HG03159 (cell line): ENCODE measurements at regions not wholly inside any gene's neighbourhood (a gene's known extent, or its start where the extent isn't known, plus 50 kb on each side); places are given as distances from the start of the nearest gene placed in this dataset.
A peak's percentile ranks its signal among the peaks of the same experiment; 100 is the strongest.
"Not testable (repeated sequence)": the region's sequence is repeated elsewhere in the genome, so short reads cannot be mapped to it uniquely, and the experiment has no call there.

ENCODE experiments used
- ATAC-seq: cut with Tn5 transposase; IDR thresholded peaks from one replicate; pipeline ENCODE4 v1.9.1; 2021; ENCODE audit warnings: mild to moderate bottlenecking, moderate library complexity; ENCODE audit not compliant: unreplicated experiment

DNA sequence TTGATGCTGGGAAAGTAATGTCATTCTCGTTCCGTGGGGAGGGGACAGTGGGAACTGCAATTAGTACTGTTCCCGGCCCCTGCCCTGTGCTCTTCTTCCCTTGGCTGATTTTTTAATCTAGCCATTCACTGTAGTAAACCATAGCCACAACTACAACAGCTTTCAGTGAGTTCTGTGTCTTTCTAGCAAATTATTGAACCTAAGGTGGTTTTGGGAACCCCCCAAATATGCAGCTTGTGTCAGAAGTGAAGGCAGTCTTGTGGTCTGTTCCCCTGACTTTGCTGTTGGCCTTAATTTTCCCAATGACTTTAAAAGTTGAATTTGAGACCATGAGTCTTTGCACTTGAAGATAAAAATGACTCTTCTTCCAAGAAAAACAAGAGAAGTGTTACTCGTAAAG, 114.3 kb upstream of the ETV6 start:
- ATAC-seq = no peak

DNA sequence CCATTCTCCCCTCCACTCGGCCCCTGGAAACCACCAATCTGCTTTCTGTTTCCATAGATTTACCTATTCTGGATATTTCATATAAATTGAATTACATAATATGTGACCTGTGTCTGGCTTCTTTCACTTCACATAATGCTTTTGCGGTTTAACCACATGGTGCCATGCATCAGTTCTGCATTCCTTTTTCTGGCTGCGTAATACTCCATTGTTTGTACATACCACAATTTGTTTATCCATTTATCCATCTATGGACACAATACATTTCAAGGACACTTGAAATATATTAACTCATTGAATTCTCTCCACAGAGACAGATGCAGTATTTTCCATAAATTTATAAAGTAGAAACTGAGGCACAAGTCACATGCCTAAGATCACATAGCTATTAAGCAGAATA, 110.3 kb upstream of the ETV6 start:
- ATAC-seq = no peak

DNA sequence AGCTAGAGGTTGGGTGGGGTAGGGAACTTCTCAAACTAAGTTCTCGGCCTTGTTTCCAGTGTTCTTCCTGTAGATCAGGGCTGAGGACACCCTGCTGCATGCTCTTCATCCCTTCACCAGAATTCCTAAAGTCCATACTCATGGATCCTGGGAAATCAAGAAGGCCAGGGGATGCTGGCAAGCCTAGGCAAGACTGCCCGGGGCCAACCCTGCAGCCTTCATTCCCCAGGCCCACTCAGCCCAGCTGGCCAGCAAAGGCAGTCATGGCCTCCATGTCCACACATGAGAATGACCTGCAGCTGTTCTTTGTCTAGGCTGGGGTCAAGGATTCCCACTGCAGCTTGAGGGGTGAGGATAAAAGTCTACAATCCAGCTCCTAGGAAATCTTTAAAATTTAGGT, 109.3 kb upstream of the ETV6 start:
- no peak for ATAC-seq

DNA sequence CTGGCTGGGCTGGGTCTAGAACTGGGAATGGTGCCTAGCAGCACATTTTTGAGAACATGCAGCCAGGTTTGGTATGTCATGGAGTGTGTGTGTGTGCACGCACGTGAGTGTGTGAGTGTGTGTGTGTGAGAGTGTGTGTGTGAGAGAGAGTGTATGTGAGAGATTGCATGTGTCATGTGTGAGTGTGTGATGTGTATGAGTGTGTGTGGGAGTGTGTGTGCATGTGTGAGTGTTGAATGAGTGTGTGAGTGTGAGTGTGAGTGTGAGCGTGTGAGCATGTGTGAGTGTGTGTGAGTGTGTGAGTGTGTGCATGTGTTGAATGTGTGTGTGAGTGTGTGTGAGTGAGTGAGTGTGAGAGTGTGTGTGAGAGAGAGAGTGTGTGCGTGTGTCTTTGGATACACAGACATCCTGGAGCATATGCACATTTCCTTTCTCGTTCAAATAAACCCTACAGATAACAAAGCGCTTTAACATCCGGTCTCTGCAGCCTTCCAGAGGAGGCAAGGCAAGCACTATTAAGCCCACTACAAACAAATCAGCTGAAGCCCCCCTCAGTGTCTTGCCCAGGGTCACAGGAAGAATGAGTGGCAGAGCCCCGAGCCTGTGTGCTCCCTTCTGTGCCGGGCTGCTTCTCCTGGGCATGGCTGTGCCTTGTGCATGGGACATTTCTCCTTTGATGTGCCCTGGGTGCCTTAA, 108.7 kb upstream of the ETV6 start:
- ATAC-seq = no peak

DNA sequence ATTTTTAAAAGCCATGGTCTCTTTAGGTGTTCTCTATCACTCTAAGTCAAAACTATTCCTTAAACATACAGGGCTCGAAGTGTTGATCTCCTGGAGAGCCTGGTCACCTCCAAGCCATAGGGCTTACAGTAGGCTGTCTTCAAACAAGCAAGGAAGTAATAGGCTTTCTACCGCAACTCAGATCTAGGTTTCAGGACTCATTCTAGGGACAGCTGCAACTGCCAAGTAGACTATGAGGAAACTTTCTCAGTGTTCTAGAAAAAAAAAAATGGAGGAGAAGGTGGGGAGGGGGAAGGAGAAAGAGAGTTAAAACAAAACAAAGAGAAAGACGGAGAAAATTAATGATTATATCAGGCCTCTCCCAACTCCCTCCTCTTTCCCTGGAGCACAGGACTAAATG, 106.9 kb upstream of the ETV6 start:
- ATAC-seq = no peak

DNA sequence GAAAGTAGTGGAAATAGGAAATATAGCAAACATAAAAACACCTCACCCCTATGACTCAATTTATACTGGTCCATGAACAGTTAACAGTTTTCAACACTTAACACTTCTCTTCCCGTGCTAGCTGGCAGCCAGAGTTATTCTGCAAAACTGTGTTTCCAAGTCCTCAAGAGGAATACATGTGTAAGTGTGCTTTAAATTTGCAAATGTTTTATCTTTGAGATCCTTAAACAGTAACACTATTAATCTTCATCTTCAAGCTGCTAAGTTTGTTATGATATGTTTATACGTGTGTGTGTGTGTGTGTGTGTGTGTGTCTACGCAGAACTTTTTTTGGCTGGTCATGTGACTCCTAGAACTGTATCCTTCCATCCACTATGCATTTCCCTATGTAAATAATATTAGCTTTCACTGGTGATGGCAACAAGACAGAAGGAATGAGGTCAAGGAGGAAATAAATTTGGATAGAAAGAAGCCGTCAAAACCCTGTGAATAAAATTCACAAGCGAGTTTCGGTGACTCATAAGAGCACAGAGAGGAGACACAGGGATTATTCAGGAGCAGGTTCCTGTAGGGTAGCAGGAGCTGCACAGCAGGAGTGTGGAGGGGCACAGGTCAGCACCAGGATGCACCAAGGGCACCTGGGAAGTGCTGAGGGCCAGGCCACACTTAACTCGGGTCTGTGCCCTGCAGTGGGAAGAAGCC, 105.9 kb upstream of the ETV6 start:
- ATAC-seq = no peak

DNA sequence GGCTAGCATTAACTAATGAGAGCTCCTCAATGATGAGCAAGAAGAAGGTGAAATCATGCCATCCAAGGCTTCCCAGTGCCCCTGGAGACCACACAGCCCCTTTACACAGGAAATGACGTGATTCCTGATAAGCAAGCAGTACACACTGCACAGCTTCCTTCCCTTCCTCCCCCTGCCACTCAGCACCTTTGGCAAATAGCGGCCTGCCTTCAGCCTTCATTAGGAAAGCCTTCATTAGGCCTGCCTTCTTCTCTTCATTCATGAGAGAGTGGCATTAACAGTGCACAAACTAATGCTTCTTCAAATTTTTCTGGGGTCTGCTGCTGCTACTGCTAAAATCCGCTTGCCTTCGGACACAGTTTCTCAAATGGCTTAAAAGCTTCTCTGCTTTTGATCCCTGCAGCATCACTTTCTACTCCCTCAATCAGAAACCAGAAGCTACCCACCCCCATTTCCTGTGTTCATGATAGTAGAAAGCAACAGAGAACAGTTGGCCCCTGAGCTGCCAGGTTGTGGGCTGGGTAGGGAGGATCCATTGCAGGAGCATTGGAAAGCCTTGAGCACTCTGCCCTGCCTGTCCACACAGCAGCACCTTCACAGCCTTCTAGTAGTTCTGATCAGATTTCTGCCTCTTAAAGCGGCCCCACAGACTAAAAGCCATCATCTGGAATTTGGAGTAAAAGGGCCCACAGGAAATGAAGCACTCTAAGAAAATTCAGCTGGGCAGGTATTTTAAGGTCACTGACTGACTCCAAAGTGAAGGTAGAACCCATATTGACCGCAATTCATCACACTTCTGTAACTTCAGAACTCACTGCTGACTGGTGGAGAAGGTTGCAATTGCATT, 103.8 kb upstream of the ETV6 start:
- ATAC-seq = peak; percentile 87

DNA sequence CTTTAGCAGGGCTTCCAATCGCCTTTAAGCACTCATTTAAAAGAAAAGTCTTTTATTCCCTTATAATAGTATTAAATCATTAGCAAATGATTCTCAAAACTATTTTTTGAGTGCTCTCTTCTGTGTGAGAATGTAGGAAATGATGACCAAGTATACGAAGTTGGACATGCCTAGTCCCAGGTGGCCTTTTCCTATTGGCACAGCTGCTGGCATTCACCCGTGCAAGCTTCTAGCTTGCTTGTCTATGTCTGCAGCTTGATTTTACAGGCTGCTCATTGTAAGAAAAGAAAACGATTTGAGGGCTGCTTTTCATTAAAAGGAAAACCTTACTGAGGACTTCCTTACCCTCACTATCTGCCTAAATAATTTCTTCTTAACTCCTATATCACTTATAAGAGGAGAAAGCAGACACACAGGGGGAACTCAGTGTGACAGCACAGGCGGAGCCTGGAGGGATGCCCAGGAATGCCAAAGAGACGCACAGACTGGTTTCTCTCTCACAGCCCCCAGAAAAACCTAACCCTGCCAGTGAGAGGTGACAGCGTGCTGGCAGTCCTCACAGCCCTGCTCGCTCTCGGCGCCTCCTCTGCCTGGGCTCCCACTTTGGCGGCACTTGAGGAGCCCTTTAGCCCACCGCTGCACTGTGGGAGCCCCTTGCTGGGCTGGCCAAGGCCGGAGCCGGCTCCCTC, 102.7 kb upstream of the ETV6 start:
- ATAC-seq = not testable (repeated sequence)

DNA sequence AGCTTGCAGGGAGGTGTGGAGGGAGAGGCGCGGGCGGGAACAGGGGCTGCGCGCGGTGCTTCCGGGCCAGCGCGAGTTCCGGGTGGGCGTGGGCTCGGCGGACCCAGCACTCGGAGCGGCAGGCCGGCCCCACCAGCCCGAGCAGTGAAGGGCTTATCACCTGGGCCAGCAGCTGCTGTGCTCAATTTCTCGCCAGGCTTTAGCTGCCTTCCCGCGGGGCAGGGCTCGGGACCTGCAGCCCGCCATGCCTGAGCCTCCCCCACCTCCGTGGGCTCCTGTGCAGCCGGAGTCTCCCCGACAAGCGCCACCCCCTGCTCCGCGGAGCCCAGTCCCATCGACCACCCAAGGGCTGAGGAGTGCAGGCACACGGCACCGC, 102.2 kb upstream of the ETV6 start:
- not testable (repeated sequence) for ATAC-seq

DNA sequence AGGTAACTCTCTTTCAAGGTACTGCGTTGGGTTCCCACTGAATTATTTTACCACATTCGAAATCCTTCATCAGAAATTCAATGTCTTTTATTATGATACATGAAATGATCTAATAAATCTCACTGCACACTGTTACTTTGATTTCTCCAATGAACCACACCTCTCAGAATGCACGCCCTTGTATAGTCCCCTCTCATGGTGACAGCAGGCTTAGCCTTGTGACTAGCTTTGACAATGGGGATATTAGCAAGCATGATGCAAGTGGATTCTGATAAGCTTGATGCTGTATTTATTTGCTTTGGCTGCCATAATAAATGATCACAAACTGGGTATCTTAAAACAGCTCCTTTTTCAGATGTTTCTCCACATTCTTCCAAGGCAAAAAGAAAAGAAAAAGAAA, 100.4 kb upstream of the ETV6 start:
- ATAC-seq = no peak

DNA sequence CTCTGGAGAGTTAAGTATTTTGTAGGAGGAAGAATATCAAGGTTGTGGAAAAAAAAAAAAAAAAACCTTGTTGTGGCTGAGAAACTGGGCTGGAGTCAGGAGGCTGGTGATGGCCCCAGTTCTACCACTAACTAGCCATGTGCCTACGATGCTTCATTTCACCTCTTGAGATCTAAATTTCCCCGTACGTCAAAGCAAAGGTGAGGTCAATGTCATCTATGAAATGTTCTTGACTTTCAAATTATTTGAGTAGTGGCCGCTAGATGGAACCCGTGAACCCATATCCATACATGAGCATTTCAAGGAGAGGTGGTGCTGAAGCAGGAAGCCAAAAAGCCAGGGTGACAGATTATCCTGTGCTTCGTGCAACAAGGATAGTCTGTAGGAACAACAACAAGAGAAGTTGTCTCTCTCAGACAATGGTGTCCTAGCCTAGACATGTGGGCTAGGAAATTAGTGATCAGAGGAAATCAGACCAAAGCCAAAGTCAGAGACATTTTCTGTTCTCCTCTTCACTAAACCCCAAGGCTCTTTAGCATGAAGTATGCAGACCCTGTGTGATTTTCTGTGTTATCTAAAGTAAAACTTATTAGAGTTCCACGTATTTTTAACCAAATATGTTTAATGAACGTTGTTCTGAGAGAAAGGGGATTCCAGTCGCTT, 95.5 kb upstream of the ETV6 start:
- ATAC-seq = peak; percentile 87

DNA sequence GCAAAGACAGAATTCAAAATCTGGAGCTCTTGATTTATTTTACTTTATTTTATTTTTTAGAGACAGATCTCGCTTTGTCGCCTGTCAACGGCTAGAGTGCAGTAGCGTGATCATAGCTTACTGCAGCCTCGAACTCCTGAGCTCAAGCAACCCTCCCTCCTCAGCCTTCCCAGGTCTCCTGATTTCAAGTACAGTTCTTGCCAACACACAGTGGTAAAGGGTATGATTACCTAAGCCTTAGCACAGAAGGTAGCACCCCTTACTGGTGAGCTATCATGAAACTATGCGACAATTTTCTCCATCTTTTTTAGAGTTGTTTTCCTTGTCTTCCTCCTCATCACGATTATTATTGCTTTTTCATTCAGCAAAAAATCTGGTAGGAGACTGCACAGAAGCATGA, 94.3 kb upstream of the ETV6 start:
- no peak for ATAC-seq

DNA sequence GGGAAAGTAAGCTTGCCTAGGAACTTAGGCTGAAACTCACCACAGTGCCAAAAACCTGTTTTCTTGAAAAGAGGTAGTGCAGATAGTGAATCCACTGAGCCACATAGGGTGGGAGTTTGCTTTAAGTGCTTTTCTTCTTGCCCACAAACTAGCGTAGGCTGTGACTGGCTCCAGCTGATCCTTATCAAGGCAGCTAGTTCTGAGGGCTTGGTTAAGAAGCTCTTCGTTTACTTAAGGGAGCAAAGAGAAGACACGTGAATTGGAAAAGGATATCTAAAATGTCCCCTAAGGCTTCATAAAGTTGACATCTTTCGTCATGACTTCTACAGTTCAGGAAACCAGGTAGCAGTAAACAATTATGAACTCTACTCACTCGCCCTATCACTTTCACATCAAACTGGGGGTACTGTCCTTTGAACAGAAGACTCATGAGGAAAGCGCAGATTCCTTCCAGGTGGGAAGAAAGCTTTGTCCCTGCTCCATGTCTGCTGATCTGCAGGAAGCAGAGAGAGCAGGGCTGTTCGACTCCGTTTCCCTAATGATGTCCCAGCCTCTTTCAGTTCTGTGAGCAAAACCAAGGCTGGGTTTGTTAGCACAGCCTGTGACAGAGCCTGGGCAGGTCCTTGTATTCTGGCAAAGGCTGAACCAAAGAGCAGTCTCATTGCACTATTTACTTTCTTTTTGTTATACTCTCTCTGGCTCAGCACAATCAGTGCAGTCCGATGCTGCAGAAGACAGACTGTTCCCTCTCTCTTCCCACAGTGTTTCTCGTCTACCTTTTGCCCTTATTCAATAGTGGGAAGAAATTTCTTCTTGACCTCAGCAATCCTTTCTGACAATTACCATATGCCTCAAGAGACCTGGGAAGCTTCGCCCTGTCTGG, 93.5 kb upstream of the ETV6 start:
- no peak for ATAC-seq

DNA sequence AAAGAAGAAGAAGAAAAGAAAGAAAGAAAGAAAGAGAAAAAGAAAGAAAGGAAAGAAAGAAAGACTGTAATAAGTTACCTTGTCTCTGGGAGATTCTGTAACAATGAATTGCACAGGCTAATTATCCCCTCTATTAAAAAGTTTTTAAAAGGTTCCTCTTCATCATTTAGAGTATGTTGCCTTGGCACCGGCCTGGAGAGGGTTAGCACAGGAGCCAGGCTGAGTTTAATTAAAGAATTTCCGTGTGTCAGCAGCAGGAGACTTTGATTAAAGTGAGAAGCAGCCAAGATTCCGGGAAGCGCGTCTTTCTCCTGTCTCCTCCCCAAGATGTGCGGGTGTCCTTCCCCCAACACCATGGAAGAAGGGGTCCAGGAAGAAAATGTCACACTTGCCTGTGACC, 92.8 kb upstream of the ETV6 start:
- ATAC-seq = no peak

DNA sequence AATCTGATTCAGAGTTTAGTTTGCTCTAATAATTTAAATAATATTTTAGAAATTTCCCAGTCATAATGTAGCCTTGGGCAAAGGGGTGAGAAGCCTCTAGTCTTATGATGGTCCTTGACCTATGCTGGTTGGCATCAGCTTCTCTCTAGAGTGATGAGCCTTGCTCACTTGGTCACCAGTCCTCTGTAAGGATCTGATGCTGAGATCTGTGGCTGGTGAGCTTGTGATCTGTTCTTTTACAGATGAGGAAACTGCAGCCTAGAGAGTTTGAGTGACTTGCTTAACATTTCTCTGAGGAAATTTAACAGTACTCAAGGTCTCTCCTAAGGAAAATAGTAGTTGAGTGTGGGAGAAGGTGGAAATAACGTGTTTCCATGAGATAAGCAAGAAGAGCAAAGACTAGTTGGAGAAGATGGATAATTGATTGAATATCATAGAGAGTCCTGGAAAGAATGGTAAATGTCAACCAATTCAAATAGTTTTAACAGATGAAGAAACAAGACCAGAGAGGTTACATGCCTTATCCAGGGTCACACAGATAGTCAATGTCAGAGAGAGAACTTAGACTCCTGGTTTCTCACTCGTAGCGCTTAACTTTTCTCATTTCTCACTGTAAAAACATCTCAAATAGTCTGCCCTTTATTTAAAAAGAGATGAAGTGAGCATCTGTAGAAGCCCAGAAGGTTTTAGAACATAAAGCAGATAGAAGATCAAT, 89.7 kb upstream of the ETV6 start:
- ATAC-seq = no peak

DNA sequence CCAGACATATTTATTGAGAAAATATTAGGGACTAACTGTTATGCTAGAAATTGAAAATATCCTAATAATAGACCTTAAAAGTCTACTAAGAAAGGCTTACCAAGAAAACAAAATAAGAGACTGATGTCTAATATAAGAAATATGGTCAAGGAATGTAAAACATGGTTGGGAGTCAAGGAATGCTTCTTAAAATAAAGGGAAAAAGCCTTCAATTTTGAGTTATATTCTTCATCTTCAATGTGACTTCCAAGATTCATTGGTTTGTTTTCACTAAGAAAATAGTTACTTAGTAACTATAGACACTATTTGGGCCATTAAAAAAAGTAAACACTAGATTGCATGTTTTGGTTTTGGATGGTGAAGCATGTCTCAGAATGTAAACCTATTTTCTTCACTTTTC, 88.1 kb upstream of the ETV6 start:
- no peak for ATAC-seq

DNA sequence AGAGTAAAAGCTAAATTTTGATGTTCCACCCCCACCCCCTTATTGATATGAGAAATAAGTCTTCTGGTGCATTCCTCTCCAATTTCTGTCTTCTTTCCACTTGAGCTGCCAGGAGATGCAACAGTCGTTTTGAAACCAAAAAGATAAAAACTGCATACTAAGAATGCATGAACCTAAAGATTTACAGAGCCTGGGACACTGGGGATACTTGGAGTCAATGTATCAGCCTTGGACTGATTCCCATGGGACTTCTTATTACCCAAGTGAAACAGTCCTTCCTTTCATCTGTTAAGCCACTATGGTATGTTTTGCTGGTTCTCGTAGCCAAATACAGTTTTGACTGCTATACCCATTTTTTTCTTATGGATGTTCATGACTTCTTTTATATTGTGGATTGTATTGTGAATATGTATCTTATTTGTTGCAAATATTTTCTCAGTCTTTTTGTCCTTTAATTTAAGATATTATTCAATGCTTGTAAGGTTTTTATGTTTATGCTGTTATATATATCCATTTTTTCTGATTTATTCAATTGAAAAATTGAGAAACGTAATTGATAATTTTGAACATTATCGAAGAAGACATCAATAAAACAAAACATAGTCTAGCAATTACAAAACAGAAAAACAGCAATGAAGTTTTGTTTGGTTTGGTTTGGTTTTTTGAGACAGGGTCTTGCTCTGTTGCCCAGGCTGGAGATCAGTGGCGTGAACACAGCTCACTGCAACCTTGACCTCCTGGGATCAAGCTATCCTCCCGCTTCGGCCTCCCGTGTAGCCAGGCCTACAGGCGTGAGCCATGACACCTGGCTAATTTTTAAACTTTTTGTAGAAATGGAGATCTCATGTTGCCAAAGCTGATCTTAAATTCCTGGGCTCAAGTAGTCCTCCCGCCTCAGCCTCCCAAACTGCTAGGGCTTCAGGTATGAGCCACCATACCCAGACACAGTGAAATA, 85.4 kb upstream of the ETV6 start:
- no peak for ATAC-seq

DNA sequence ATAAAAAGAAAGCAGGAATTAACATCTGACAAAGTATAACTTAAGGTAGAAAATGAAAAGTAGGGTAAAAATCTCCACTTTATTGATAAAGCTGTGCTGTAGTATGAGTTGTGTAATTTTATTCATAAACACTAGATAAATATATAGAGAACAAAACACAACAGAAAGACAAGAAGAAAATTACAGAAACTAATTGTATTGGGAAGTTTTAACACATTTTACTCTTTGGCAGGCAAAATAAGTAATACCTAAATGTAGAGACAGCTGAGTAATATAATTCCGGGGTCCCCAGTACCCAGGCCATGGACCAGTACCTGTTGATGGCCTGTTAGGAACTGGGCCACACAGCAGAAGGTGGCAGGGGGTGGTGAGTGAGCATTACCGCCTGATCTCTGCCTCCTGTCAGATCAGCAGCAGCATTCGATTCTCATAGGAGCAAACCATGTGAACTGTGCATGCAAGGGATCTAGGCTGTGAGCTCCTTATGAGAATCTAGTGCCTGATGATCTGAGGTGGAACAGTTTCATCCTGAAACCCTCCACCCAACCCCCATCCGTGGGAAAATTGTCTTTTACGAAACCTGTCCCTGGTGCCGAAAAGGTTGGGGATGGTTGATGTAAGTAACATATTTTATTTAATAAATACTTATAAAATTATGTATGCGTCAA, 84.4 kb upstream of the ETV6 start:
- no peak for ATAC-seq
